ENCODE measurements at regions not wholly inside any gene's neighbourhood (a gene's known extent, or its start where the extent isn't known, plus 50 kb on each side); places are given as distances from the start of the nearest gene placed in this dataset.

GRCh38 chr6:26198722-26199056 is 111.5 kb downstream of the HFE start:
- DNase-seq: no peak

- peak; percentile 94 for DNase-seq
Observed at GRCh38 chr6:26199057-26199772, 112.0 kb downstream of the HFE start.

- DNase-seq: no peak
Observed at GRCh38 chr6:26199773-26200764, 112.8 kb downstream of the HFE start.

GRCh38 chr6:26200918-26201721 is 113.9 kb downstream of the HFE start:
- no peak for DNase-seq

- no peak for DNase-seq
Observed at GRCh38 chr6:26202201-26202611, 115.0 kb downstream of the HFE start.

- DNase-seq: no peak
Observed at GRCh38 chr6:26202811-26203583, 115.8 kb downstream of the HFE start.

GRCh38 chr6:26204332-26205160 is 117.3 kb downstream of the HFE start:
- DNase-seq: peak; percentile 95

GRCh38 chr6:26205161-26205624 is 118.0 kb downstream of the HFE start:
- peak; percentile 91 for DNase-seq

GRCh38 chr6:26205625-26206574 is 118.7 kb downstream of the HFE start:
- DNase-seq: peak; percentile 34

GRCh38 chr6:26206868-26207801 is 119.9 kb downstream of the HFE start:
- DNase-seq: no peak

GRCh38 chr6:26211963-26212362 is 124.7 kb downstream of the HFE start:
- DNase-seq: no peak

- DNase-seq: no peak
Observed at GRCh38 chr6:26213334-26214075, 126.3 kb downstream of the HFE start.

GRCh38 chr6:26214803-26215584 is 127.8 kb downstream of the HFE start:
- DNase-seq: no peak

- peak; percentile 74 for DNase-seq
Observed at GRCh38 chr6:26215585-26216358, 128.5 kb downstream of the HFE start.

GRCh38 chr6:26216359-26216885 is 129.2 kb downstream of the HFE start:
- peak; percentile 96 for DNase-seq
